ENCODE measurements at regions not wholly inside any gene's neighbourhood (a gene's known extent, or its start where the extent isn't known, plus 50 kb on each side); places are given as distances from the start of the nearest gene placed in this dataset.

- Histone ChIP-seq H4K20me1 (replicated peaks; ENCODE audit: control insufficient read depth, insufficient read depth, low read length) (no peaks in the 10 kb centered on the region), H3K9ac (ENCODE audit: insufficient read depth in 1 of 2, low read depth in 2 of 2, low read length in 2 of 2) (no peak overlapping the region), H3K27me3 (ENCODE audit: control insufficient read depth in 2 of 2, insufficient read depth in 2 of 2, low read length in 2 of 2) (no peaks in the 10 kb centered on the region), H3K4me2 (ENCODE audit: insufficient read depth, low read length) (no peak overlapping the region), H3K27ac (ENCODE audit: extremely low read depth, low read depth, low read length) (no peak overlapping the region), H3K9me1 (ENCODE audit: control insufficient read depth, insufficient read depth, low read length) (no peaks in the 10 kb centered on the region), H2AFZ (ENCODE audit: low read depth, low read length) (no peak overlapping the region), H3K4me3 (no peak overlapping the region), H3K79me2 (ENCODE audit: control insufficient read depth, insufficient read depth, low read length) (no peaks in the 10 kb centered on the region), H3K36me3 (ENCODE audit: control insufficient read depth, insufficient read depth, low read length) (no peaks in the 10 kb centered on the region), H3K9me3 (replicated peaks; ENCODE audit: control insufficient read depth, insufficient read depth, low read depth, low read length) (no peaks in the 10 kb centered on the region), H3K4me1 (replicated peaks in 1 of 2; ENCODE audit: control insufficient read depth in 2 of 2, insufficient read depth in 2 of 2, low read length in 2 of 2) (no peaks in the 10 kb centered on the region)
- WGBS (ENCODE audit: insufficient coverage, low coverage, missing lambda C conversion rate) = 3% methylated on average over 6 of the region's 8 CpGs
- DNase-seq (ENCODE audit: extremely low read depth in 1 of 4, low spot score in 3 of 4) (no peak), ATAC-seq (no peak), FAIRE-seq (no peak)
- intact Hi-C loops (cut with micrococcal nuclease) (no loop called here), in situ Hi-C loops (cut with MboI) (no loop called here)
- ChIA-PET CTCF (ENCODE audit: low intra/inter-chr PET ratio) (no interaction called here), POLR2A (no interaction called here)
- TF ChIP-seq ZNF41 (CRISPR knock-in tag; conservative IDR thresholded peaks at IDR 0.05) (no peak), KAT8 (IDR thresholded peaks at IDR 0.05; ENCODE audit: low read depth) (no peak), ZNF668 (CRISPR knock-in tag; IDR thresholded peaks at IDR 0.05) (no peak), NR3C1 (CRISPR knock-in tag; IDR thresholded peaks at IDR 0.05) (no peak), ID3 (CRISPR knock-in tag; IDR thresholded peaks at IDR 0.05) (no peak), ID3 (tag; IDR thresholded peaks at IDR 0.05) (no peak), ZZZ3 (IDR thresholded peaks at IDR 0.05) (no peak), ZNF785 (CRISPR knock-in tag; IDR thresholded peaks at IDR 0.05) (no peak), NFE2L1 (tag; IDR thresholded peaks at IDR 0.05; ENCODE audit: borderline replicate concordance, low read depth) (no peak), ZBTB1 (CRISPR knock-in tag; IDR thresholded peaks at IDR 0.05; ENCODE audit: borderline replicate concordance, low read depth) (no peak), ZEB2 (IDR thresholded peaks at IDR 0.05) (no peak), BACH1 (tag; IDR thresholded peaks at IDR 0.05) (no peak), SRSF3 (IDR thresholded peaks at IDR 0.05; ENCODE audit: insufficient read depth, low read length) (no peak)
- no TSS peak for BruUV-seq (replicated peaks)
Observed at GRCh38 chr14:38412654-38413053, 156.8 kb upstream of the CLEC14A start.
